ENCODE measurements at regions not wholly inside any gene's neighbourhood (a gene's known extent, or its start where the extent isn't known, plus 50 kb on each side); places are given as distances from the start of the nearest gene placed in this dataset.

- TF ChIP-seq, protein P1, sequence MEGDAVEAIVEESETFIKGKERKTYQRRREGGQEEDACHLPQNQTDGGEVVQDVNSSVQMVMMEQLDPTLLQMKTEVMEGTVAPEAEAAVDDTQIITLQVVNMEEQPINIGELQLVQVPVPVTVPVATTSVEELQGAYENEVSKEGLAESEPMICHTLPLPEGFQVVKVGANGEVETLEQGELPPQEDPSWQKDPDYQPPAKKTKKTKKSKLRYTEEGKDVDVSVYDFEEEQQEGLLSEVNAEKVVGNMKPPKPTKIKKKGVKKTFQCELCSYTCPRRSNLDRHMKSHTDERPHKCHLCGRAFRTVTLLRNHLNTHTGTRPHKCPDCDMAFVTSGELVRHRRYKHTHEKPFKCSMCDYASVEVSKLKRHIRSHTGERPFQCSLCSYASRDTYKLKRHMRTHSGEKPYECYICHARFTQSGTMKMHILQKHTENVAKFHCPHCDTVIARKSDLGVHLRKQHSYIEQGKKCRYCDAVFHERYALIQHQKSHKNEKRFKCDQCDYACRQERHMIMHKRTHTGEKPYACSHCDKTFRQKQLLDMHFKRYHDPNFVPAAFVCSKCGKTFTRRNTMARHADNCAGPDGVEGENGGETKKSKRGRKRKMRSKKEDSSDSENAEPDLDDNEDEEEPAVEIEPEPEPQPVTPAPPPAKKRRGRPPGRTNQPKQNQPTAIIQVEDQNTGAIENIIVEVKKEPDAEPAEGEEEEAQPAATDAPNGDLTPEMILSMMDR (IDR thresholded peaks at IDR 0.05; ENCODE audit: control extremely low read depth, extremely low read depth, low read depth, missing control alignments), result no peak
- ChIA-PET CTCF (no interaction called here), POLR2A (no interaction called here)
- DNase-seq (ENCODE audit: extremely low spot score), result no peak
These were observed 173.1 kb downstream of the LMO4 start for GRCh38 chr1:87501738-87502137.

DNA sequence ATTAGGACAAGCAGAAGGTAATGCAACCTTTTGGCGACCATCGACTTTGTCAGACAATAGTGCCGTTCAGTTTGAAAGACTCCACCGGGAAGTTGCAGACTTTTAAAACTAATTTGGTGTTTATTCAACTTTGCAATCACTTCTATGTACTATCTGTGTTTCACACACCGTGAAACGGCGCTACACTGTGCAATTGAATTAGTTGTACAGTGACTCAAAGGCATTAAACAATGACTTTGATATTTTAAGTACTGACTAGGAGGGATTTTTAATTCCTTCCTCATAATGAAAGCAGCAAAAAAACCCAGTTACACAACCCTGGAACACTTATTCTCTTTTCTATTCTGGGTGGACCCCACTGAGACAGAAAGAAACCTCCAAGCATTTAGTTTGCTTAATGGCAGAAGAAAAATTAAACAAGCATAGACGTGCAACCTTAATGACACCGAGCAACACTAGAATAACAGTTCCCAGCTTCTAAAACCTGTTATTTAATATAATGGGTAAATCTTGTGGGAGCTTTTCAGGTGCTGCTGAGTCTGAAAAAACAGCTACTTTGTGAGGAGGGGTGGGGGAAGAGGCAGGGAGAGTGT, 176.8 kb downstream of the LMO4 start:
- TF ChIP-seq, protein P1 (IDR thresholded peaks at IDR 0.05; ENCODE audit: control extremely low read depth, extremely low read depth, low read depth, missing control alignments), result no peak
- DNase-seq (ENCODE audit: extremely low spot score), result no peak
- ChIA-PET CTCF (no interaction called here), POLR2A (no interaction called here)

DNA sequence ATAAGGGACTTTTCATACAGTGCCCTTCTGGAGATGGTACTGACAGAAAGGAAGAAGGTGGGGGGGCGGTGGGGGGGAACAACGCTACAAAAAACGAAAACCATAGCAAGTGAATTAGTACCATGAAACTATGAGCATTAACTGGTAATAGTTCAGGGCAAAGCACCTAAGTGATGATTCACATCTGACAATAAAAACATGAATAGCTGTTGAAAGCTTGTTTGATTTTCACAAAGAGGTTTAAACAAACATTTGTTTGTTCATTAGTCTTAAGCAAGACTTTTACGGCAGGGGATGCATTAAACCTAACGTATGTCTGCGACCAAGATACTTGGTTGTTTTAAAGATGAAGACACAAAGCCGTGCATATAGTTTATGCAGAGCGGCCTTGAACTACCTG, 177.5 kb downstream of the LMO4 start:
- POLR2A ChIA-PET, result no interaction called here

GRCh38 chr1:87508247-87508787, 179.6 kb downstream of the LMO4 start:
- TF ChIP-seq, protein P1 (IDR thresholded peaks at IDR 0.05; ENCODE audit: control extremely low read depth, extremely low read depth, low read depth, missing control alignments), result no peak
- POLR2A ChIA-PET, result no interaction called here
- no peak for DNase-seq (ENCODE audit: extremely low spot score)
- CTCF ChIA-PET, result no interaction called here

More for the DNA sequence above, 177.5 kb downstream of the LMO4 start:
- TF ChIP-seq, protein P1 (IDR thresholded peaks at IDR 0.05; ENCODE audit: control extremely low read depth, extremely low read depth, low read depth, missing control alignments), result no peak
- CTCF ChIA-PET, result no interaction called here
- no peak for DNase-seq (ENCODE audit: extremely low spot score)

- no peak for DNase-seq (ENCODE audit: extremely low spot score)
- POLR2A ChIA-PET, result no interaction called here
- CTCF ChIA-PET, result interaction anchor here (1.0 to 1.5 kb wide), 2 partner anchors 12 to 21 kb away, joined by 3 to 4 read pairs; no protein-coding TSS in a partner anchor
- TF ChIP-seq, protein P1 (IDR thresholded peaks at IDR 0.05; ENCODE audit: control extremely low read depth, extremely low read depth, low read depth, missing control alignments), result no peak
These were observed 181.9 kb downstream of the LMO4 start for GRCh38 chr1:87510540-87510939.

GRCh38 chr1:87511449-87511848, 182.8 kb downstream of the LMO4 start:
- TF ChIP-seq, protein P1 (IDR thresholded peaks at IDR 0.05; ENCODE audit: control extremely low read depth, extremely low read depth, low read depth, missing control alignments), result no peak
- no peak for DNase-seq (ENCODE audit: extremely low spot score)
- ChIA-PET POLR2A (no interaction called here), CTCF (no interaction called here)

Measured in GM10248 (cell line).